Esophagus (tissue), 2 donors: ENCODE measurements at regions not wholly inside any gene's neighbourhood (a gene's known extent, or its start where the extent isn't known, plus 50 kb on each side); places are given as distances from the start of the nearest gene placed in this dataset.

Experiments used
- H3K27ac ChIP-seq, 2 donors: one replicate each; pipeline ENCODE4 v1.5.1; 2013; ENCODE audit warnings: low read depth in 2 of 2, mild to moderate bottlenecking in 2 of 2, inconsistent platforms in 1 of 2, low read length in 1 of 2, moderate library complexity in 1 of 2
- H3K27me3 ChIP-seq, 2 donors: one replicate each; pipeline ENCODE4 v1.6.1; 2013; ENCODE audit warnings: low read length in 2 of 2, control low read depth in 1 of 2, mild to moderate bottlenecking in 1 of 2; ENCODE audit not compliant: insufficient read depth in 2 of 2, control insufficient read depth in 1 of 2
- H3K36me3 ChIP-seq, 2 donors: one replicate each; pipeline ENCODE4 v1.6.1; 2013; ENCODE audit warnings: low read length in 1 of 2; ENCODE audit not compliant: control insufficient read depth in 2 of 2, insufficient read depth in 2 of 2
- H3K4me1 ChIP-seq, 2 donors: one replicate each; pipeline ENCODE4 v1.6.1; 2013; ENCODE audit warnings: low read length in 1 of 2; ENCODE audit not compliant: control insufficient read depth in 2 of 2, insufficient read depth in 2 of 2
- H3K4me3 ChIP-seq, 2 donors: one replicate each; pipeline ENCODE4 v1.5.1; 2013; ENCODE audit warnings: low read length in 2 of 2, mild to moderate bottlenecking in 2 of 2, low read depth in 1 of 2, moderate library complexity in 1 of 2
- H3K9me3 ChIP-seq, 2 donors: one replicate each; pipeline ENCODE4 v1.6.1; 2013; ENCODE audit warnings: mild to moderate bottlenecking in 2 of 2, low read depth in 1 of 2, low read length in 1 of 2, moderate library complexity in 1 of 2; ENCODE audit not compliant: control insufficient read depth in 2 of 2, insufficient read depth in 1 of 2
- WGBS, 2 donors: extraction: QIAGEN DNeasy Blood & Tissue Kit; methylation state at CpG; one replicate each; pipeline ENCODE4 v1.1.7; 2013; 5-methylcytosine and 5-hydroxymethylcytosine counted together
- donor health status: healthy with polysubstance abuse.
- donor health status: Bipolar disorder and iron deficiency.

- Histone ChIP-seq H3K9me3 (no peaks in the 10 kb centered on the region), H3K27me3 (no peaks in the 10 kb centered on the region), H3K36me3 (no peaks in the 10 kb centered on the region), H3K4me3 (no peak overlapping the region), H3K27ac (no peak overlapping the region), H3K4me1 (no peaks in the 10 kb centered on the region)
These were observed 715.0 kb upstream of the LCORL start for GRCh38 chr4:18736551-18736950.

GRCh38 chr4:18735740-18736268, 714.2 kb upstream of the LCORL start:
- Histone ChIP-seq H3K9me3 (no peaks in the 10 kb centered on the region), H3K4me1 (no peaks in the 10 kb centered on the region), H3K4me3 (no peak overlapping the region), H3K27ac (no peak overlapping the region), H3K36me3 (no peaks in the 10 kb centered on the region), H3K27me3 (no peaks in the 10 kb centered on the region)
- whole genome bisulfite sequencing, 2 donors = 54 to 81% methylated on average over 3 of the region's 3 CpGs

GRCh38 chr4:18734405-18734804, 712.9 kb upstream of the LCORL start:
- Histone ChIP-seq H3K9me3 (no peaks in the 10 kb centered on the region), H3K36me3 (no peaks in the 10 kb centered on the region), H3K27ac (no peak overlapping the region), H3K4me1 (no peaks in the 10 kb centered on the region), H3K4me3 (no peak overlapping the region), H3K27me3 (no peaks in the 10 kb centered on the region)
- 39 to 42% methylated on average over 2 of the region's 2 CpGs for WGBS, 2 donors

- H3K27ac ChIP-seq = no peak overlapping the region
- H3K4me1 ChIP-seq = no peaks in the 10 kb centered on the region
- no peaks in the 10 kb centered on the region for H3K27me3 ChIP-seq
- no peaks in the 10 kb centered on the region for H3K9me3 ChIP-seq
- 29 to 34% methylated on average over 2 of the region's 2 CpGs for WGBS, 2 donors
- no peak overlapping the region for H3K4me3 ChIP-seq
- no peaks in the 10 kb centered on the region for H3K36me3 ChIP-seq
These were observed 712.4 kb upstream of the LCORL start for GRCh38 chr4:18733961-18734360.

- Histone ChIP-seq H3K27me3 (no peaks in the 10 kb centered on the region), H3K4me3 (no peak overlapping the region), H3K36me3 (no peaks in the 10 kb centered on the region), H3K27ac (no peak overlapping the region), H3K9me3 (no peaks in the 10 kb centered on the region), H3K4me1 (no peaks in the 10 kb centered on the region)
- WGBS, 2 donors = 52 to 60% methylated on average over 1 of the region's 1 CpG
These were observed 701.2 kb upstream of the LCORL start for GRCh38 chr4:18722748-18723191.

- H3K4me1 ChIP-seq = no peaks in the 10 kb centered on the region
- WGBS, 2 donors = 57 to 60% methylated on average over 10 of the region's 10 CpGs
- H3K27me3 ChIP-seq = no peaks in the 10 kb centered on the region
- H3K9me3 ChIP-seq = no peaks in the 10 kb centered on the region
- no peak overlapping the region for H3K4me3 ChIP-seq
- H3K36me3 ChIP-seq = no peaks in the 10 kb centered on the region
- H3K27ac ChIP-seq = no peak overlapping the region
These were observed 676.7 kb upstream of the LCORL start for GRCh38 chr4:18698119-18698883.

- Histone ChIP-seq H3K36me3 (no peaks in the 10 kb centered on the region), H3K4me3 (no peak overlapping the region), H3K27ac (no peak overlapping the region), H3K27me3 (no peaks in the 10 kb centered on the region), H3K9me3 (no peaks in the 10 kb centered on the region), H3K4me1 (peaks cover 0 to 2% of the 10 kb centered on the region in 2 donors)
- WGBS, 2 donors = 94 to 97% methylated on average over 18 of the region's 18 CpGs
These were observed 674.4 kb upstream of the LCORL start for GRCh38 chr4:18695733-18696527.

GRCh38 chr4:18691431-18692200, 670.1 kb upstream of the LCORL start:
- no peaks in the 10 kb centered on the region for H3K9me3 ChIP-seq
- WGBS, 2 donors = 50 to 52% methylated on average over 9 of the region's 9 CpGs
- H3K27ac ChIP-seq = no peak overlapping the region
- H3K36me3 ChIP-seq = no peaks in the 10 kb centered on the region
- no peak overlapping the region for H3K4me3 ChIP-seq
- no peaks in the 10 kb centered on the region for H3K27me3 ChIP-seq
- peaks cover 0 to 2% of the 10 kb centered on the region in 2 donors for H3K4me1 ChIP-seq

GRCh38 chr4:18690291-18690955, 668.9 kb upstream of the LCORL start:
- Histone ChIP-seq H3K4me1 (peaks cover 0 to 2% of the 10 kb centered on the region in 2 donors), H3K4me3 (no peak overlapping the region), H3K36me3 (no peaks in the 10 kb centered on the region), H3K27me3 (no peaks in the 10 kb centered on the region), H3K27ac (no peak overlapping the region), H3K9me3 (no peaks in the 10 kb centered on the region)
- 75 to 81% methylated on average over 2 of the region's 2 CpGs for WGBS, 2 donors
